GM12872 (cell line): ENCODE measurements at regions not wholly inside any gene's neighbourhood (a gene's known extent, or its start where the extent isn't known, plus 50 kb on each side); places are given as distances from the start of the nearest gene placed in this dataset.

ENCODE experiments used
- TF ChIP-seq, protein P1 (sequence below): IDR thresholded peaks from 3 replicates; pipeline ENCODE4 v1.5.1; 2011; ENCODE audit warnings: low read depth, mild to moderate bottlenecking, low read length, moderate library complexity; ENCODE audit not compliant: insufficient read depth

DNA sequence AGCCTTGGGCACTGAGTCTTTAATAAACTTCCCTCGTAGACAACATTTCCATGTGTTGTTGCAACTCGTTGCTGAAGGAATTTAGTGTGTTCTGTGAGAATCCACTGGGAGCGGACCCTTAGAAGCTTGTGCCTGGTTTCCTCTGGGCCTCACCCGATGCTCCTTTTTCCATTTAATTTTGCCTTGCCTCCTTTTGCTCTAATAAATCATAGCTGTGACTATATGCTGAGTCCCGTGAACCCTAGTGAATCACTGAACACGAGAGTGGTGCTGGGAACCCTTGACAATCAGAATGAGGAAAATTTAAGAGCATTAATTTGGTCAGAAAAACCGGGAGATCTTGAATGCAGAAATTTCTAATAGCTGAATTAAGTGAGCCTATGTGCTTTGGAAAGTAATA lies 291.1 kb upstream of the ZNF608 start:
- TF ChIP-seq, protein P1, sequence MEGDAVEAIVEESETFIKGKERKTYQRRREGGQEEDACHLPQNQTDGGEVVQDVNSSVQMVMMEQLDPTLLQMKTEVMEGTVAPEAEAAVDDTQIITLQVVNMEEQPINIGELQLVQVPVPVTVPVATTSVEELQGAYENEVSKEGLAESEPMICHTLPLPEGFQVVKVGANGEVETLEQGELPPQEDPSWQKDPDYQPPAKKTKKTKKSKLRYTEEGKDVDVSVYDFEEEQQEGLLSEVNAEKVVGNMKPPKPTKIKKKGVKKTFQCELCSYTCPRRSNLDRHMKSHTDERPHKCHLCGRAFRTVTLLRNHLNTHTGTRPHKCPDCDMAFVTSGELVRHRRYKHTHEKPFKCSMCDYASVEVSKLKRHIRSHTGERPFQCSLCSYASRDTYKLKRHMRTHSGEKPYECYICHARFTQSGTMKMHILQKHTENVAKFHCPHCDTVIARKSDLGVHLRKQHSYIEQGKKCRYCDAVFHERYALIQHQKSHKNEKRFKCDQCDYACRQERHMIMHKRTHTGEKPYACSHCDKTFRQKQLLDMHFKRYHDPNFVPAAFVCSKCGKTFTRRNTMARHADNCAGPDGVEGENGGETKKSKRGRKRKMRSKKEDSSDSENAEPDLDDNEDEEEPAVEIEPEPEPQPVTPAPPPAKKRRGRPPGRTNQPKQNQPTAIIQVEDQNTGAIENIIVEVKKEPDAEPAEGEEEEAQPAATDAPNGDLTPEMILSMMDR: no peak

DNA sequence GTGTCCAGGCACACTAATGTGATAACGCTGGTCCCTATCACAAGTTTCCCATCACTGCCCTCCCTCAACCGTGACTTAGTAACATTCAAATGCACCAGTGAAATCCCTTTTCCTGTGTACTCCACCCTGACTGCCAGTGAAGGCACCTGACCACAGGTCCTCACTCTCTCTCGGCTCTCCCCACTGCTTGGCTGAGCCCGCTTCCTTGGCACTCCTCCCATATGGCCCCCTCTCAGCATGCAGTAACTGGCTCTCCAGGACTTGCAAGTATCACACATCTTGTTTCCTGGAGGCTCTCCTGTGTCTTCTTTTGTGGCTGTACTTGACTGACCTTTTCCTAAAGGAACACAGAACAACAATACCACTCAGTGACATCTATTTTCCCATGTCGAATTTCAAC lies 292.0 kb upstream of the ZNF608 start:
- TF ChIP-seq, protein P1: no peak

DNA sequence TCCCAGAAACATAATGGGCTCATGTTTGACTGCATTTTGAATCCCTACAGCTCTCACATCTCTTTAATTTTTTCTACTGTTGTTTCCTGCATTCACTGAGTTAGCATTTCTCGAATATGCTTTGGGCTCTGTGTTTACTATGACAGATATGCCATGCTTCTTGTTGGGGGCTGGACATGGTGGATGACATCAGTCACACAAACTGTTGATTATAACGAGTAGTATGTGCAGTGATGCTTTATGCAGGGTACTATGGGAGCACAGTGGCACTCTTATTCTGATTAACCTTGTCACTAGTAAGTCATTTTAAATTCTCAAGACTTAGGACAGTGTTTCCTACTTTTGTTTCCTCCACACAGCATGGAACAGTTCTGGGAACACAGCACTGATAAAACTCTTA lies 295.4 kb upstream of the ZNF608 start:
- TF ChIP-seq, protein P1: no peak

DNA sequence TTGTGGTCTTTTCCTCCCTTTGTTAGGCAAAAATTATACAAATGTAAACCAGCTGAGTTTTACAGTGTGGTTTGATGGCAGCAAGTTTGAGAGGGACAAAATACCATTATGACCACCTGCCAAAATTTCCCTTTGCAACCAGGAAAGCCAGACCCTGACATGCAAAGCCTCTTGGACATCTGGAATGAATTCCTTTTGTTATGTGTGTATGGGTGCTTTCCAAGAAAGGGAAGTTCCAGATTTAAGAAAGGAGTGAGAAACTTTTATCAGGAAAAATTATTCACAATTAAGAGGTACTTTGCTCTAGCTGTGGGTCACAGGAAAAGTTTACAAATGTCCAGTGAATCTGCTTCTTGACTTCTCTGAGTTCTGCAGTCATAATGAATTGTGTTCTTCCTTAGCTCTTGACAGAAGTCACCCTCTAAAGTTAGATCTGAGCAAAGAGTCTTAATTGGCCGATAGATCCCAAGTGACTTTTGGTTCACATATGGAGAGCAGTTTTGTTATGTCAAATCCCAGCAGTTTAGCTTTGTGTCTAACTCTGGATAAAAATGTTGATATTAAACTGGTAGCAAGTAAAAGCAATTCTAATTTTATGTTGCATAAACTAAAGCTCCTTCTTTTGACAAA lies 295.9 kb upstream of the ZNF608 start:
- TF ChIP-seq, protein P1: no peak

DNA sequence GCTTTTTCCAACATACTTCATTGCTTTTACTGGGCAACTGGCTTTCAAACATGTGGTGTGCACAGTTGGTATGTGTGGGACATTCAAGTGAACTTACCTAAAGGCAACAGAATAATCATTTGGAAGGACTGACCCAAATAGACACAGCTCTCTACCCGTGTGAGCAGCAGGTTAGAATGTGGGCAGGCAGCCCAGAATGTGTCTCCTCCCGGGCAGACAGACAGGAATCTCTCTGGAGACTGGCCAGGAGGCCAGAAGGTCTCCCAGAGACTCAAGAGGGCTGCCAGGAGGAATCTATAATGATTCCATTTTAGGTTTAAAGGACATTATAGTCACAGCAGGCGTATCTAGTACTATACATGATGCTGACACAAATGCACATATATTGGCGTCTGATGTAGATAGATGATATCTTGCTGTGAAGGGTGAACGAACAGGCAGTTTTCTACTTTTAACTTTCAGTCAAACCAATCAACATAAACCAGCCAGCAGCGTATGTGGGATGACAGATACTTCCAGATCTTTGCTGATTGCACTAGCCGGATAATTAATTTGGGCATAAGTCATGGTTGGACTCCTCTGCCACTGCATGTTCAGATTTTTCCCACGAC lies 297.4 kb upstream of the ZNF608 start:
- TF ChIP-seq, protein P1: no peak

DNA sequence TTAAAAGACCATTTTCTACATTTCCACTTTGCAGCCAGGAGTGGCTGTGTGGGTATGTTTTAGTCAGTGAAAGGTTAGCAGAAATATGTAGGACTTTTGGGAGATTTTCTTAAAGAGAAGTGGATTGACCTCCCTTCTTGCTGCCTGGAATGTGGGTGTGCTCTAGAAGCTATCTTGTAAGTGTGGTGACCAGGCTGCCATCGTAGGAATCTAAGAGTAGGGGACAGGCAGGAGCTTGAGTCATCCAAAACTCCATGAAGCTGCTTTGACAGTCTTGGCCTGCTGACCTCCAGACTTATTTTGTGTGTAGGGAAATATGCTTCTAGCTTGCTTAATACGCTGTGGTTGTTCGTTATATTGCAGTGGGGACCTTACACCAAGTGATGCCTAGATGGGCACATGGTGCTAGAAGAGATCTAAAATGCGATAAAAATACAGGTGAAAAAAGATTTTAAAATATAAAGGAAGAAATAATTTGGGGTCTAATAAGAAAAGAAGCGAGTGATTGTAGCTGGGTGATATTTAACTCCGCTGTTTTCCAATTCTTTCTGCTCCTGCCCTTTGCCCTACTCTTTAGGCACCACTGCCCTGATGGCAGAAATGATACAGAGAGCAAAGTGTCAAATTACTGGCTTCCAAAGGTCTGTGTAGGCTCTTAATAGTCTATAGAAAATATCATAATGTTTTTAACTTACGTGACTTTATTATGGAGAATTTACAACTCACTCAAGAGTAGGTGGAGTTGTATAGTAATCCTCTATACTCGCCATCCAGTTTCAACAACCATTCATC lies 298.2 kb upstream of the ZNF608 start:
- TF ChIP-seq, protein P1: no peak

DNA sequence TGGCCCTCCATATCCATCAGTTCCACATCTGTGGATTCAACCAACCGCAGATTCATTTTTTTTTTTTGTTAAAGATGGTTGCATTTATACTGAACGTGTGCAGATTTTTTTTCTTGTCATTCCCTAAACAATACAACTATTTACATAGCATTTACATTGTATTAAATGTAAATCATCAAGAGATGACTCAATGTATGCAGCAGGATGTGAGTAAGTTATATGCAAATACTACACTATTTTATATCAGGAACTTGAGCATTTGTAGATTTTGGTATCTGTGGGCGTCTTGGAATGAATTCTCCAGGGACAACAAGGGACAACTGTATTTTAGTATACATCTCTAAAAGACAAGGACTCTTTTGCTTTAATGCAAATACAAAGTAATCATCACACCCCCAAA lies 299.2 kb upstream of the ZNF608 start:
- TF ChIP-seq, protein P1: no peak
